ENCODE measurements at regions not wholly inside any gene's neighbourhood (a gene's known extent, or its start where the extent isn't known, plus 50 kb on each side); places are given as distances from the start of the nearest gene placed in this dataset.

DNA sequence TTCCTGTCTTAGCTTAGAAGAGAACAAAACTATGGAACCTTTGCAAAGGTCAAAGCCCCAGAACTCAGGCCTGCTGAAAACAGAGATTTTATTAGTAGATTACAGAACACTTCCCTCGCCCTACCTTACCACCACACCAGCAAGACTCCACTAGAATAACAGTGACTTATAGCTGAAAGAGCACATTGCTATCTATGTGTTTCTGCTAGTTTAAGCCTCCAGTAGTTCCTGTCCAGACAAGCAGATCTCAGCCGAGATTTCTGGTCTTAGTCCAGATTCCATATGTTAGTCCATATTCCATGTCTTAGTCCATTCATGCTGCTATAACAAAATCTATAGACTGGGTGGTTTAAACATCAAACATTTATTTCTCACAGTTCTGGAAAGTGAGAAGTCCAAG is 412.3 kb upstream of the ID4 start:
- TF ChIP-seq EP300 (IDR thresholded peaks at IDR 0.05) (no peak), POLR2A (IDR thresholded peaks at IDR 0.05) (no peak), POLR2AphosphoS5 (IDR thresholded peaks at IDR 0.05) (no peak)
- TF ChIP-seq, protein P1, sequence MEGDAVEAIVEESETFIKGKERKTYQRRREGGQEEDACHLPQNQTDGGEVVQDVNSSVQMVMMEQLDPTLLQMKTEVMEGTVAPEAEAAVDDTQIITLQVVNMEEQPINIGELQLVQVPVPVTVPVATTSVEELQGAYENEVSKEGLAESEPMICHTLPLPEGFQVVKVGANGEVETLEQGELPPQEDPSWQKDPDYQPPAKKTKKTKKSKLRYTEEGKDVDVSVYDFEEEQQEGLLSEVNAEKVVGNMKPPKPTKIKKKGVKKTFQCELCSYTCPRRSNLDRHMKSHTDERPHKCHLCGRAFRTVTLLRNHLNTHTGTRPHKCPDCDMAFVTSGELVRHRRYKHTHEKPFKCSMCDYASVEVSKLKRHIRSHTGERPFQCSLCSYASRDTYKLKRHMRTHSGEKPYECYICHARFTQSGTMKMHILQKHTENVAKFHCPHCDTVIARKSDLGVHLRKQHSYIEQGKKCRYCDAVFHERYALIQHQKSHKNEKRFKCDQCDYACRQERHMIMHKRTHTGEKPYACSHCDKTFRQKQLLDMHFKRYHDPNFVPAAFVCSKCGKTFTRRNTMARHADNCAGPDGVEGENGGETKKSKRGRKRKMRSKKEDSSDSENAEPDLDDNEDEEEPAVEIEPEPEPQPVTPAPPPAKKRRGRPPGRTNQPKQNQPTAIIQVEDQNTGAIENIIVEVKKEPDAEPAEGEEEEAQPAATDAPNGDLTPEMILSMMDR (IDR thresholded peaks at IDR 0.05), result no peak

Measured in sigmoid colon (tissue), 4 donors.